HG02840 (cell line): ENCODE measurements at regions not wholly inside any gene's neighbourhood (a gene's known extent, or its start where the extent isn't known, plus 50 kb on each side); places are given as distances from the start of the nearest gene placed in this dataset.
"Not testable (repeated sequence)": the region's sequence is repeated elsewhere in the genome, so short reads cannot be mapped to it uniquely, and the experiment has no call there.

Experiments used
- ATAC-seq: cut with Tn5 transposase; IDR thresholded peaks from one replicate; pipeline ENCODE4 v1.9.1; 2021; ENCODE audit warnings: mild to moderate bottlenecking, moderate library complexity, moderate number of reproducible peaks; ENCODE audit not compliant: unreplicated experiment, low FRiP score

DNA sequence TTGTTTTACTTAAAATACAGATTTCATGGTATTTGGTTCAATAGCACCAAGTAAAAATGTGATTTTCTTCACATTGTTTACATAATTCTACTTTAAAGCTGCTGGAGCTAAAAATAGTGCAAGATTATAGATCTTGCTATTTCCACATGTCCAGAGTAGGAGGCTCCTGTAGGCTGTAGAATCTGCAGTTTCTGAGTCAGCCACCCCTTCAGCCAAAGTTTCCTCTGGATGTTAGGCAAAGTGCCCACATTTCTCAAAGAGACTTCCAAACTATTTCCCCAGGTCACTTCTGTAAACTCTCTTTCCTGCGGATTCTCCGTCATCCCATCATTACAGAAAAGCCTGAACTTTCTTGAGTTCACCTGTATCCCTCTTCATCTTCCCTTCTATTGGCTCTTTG is 342.5 kb upstream of the FSTL5 start:
- ATAC-seq, result no peak

DNA sequence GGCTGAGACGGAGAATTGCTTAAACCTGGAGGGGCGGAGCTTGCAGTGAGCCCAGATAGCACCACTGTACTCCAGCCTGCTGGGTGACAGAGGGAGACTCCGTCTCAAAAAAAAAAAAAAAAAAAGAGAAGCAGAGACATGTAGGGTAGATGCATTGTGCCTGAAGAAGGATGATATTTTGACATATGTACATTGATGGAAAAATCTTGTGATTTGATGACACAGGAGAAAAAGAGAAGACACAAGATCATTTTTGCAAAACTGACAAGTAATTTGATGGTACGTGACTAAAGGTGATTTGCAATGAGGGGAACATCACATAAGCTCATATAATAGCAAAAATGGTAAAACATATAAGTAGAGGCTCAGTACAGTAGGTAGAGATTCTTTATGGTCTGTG is 340.1 kb upstream of the FSTL5 start:
- no peak for ATAC-seq

DNA sequence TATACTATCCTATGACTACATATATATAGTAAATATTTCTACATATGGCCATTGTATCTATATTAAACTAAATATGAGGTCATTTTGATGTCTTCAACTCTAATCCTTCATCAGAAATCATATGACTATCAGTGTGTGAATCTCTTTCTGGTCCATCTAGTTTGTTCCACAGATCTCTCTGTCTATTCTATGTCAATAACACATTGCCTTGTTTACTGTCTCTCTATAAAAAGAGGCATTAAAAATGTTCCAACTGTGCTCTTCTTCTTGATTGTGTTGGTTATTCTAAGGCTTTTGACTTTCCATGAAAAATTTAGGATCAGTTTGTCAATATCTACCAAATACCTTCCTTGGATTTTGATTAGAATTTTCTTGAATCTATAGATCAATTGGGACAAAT is 338.3 kb upstream of the FSTL5 start:
- no peak for ATAC-seq

DNA sequence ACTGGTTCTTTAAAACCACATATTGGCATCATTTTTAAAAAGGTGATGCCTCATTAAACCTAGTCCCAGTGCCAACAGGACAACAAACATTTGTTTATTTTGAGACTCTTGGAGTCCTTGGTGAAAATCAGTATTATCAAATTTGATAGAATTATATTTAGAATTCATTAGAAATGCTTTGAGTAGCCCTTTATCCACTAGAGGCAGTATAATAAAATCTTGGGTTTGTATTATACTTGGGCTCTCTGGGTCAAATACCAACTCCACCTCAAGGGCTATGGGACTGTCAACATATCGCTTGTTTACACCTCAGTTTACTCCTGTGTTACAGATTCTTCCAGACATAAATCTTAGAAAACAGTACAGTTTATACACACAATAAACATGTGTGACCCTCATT is 335.7 kb upstream of the FSTL5 start:
- no peak for ATAC-seq

DNA sequence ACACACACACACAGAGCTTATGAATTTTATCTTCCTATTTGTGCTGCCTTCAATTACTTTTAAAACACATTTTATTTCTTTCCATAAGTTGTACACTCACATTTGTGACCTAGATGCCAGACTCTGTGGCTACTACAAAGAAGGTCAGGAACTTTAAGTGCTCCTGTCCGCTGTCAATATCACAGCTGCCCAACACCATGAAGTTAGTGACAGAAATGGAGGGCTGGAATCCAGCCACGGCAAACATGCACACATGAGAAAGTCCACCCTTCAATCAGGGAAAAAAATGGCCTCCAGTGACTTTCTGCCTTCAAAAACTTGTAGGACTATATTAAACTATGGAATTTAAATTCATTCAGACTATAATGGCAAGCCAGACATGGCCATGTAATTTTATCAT is 334.4 kb upstream of the FSTL5 start:
- ATAC-seq, result no peak

DNA sequence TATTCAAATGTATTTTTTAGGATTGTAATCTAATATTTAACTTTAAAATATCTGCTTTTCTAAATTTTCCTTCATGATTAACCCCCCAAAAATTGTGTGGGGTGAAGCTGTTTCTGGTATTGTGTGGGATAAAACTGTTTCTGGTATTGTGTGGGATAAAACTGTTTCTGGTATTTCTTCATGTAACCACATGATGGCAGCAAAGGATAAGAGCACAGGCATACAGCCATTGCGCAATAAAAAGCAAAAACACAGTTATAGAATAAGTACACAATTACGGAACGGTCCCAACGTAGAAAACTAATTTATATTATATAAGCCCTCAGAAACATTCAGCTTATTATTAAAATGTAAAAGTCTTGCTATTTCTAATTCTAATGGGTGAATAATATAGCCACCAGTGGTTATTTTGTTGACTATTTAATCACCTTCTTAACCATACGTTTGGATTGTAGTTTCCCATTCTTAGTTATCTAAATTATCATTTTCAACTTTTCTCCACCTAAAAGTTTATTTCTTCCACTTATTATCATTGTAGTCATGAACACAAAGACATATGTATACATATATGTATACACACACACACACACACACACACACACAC is 333.9 kb upstream of the FSTL5 start:
- peak; percentile 61 for ATAC-seq

DNA sequence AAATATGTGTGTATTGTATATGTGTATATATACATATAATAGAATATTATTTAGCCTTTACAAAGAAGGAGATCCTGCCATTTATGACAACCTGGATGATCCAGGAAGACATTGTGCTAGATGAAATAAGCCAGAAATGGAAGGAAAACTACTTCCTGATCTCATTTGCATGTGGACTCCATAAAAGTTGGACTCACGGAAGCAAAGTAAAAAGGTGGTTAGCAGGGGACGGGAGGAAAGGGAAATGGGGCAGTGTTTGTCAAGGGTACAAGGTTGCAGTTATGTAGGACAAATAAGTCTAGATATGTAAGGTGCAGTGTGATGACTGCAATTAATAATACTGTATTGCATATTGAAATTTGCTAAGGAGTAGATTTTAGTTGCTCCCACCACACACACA is 331.1 kb upstream of the FSTL5 start:
- no peak for ATAC-seq

DNA sequence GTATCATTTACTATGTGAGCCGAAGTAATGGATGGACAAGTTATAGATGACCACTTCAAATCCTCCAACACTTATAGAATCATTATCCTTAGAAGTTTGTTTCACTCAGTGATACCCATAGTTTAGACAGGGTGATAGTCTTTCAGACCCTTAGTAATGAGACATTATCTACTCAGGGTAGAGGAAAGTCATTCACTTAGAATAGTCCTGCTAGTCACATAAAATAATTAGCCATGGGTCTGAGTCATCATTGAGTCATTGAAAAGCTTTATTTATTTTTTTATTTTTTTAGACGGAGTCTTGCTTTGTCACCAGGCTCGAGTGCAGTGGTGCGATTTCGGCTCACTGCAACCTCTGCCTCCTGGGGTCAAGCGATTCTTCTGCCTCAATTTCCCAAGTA is 321.7 kb upstream of the FSTL5 start:
- ATAC-seq, result no peak

DNA sequence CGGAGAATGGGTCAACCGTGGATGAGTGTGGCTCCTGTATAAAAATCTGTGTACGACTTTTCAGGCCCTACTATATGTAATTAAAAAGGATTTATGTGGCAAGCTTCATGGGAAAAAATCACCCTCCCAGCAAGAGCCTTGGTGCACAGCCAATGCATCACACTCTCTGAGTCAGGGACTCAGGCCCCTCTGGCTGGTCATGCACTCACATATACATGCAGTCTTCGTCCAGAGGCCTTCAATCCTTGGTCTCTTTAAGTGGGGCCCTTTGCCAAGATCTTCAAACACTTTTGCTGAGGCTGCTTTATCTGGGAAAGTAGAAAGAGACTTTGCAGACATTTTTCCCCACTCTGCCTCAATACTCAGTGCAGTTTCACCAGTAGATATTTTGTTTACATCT is 311.4 kb upstream of the FSTL5 start:
- no peak for ATAC-seq

DNA sequence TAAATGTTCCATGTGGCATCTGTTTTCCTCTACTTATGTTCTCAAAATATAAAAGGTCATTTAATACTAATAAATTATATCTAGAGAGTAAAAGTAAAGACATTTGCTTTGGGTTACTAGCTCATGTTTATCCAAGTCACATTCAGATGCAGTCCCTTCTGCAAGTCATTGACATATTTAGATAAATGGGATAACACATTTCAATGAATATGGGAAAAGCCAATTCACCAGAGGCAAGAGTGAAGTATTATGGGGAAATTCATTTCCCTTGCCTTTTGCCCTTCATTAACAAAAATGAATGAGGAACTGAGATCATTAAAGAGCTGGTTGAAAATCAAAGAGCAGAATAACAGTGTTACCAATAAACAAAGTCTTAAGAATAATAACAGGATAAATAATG is 306.2 kb upstream of the FSTL5 start:
- no peak for ATAC-seq

DNA sequence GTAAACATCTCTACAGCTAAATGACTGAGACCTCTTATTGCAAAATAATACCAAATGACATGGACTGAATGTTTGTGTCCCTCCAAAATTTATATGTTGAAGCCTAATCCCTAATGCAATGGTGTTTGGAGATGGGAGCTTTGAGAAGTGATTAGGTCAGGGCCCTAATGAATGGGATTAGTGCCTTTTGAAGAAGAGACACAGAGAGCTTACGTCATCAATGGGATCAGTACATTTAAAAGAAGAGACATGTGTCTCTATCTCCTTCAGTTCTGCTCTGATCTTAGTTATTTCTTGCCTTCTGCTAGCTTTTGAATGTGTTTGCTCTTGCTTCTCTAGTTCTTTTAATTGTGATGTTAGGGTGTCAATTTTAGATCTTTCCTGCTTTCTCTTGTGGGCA is 301.6 kb upstream of the FSTL5 start:
- ATAC-seq, result not testable (repeated sequence)

DNA sequence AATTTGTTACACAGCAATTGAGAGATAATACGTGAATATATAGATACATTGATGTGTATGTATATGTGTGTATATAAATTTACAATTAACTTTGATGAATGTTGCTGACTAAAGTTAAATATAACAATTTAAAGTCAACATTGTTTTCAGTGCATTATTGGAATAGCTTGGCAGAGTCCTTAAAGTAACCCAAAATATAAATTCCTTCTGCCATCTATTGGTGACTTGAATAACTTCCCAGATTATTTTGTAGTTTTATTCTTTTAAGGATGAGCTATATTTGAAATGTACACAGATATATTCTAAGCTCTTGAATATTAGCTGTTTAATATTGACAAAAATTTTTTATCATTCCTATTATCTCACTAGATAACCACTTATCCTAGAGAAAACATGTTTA is 298.2 kb upstream of the FSTL5 start:
- no peak for ATAC-seq

DNA sequence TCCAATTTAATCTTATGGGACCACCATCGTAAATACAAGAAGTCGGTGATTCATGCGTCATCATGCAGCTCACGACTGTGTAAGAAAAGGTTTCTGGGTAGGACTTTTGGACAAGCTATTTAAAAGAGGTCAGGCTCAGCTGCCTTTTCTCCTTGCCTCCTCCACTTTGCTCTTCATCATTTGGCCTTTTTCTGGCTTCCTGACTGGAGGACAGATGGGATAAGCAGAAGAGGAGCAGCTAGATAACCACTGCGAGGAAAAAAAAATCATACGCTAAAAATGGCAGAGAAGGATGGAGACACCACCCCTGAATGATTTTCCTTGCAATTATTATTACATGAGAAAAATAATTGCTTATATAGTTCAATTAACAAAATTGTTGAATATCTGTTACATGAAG is 294.3 kb upstream of the FSTL5 start:
- no peak for ATAC-seq

DNA sequence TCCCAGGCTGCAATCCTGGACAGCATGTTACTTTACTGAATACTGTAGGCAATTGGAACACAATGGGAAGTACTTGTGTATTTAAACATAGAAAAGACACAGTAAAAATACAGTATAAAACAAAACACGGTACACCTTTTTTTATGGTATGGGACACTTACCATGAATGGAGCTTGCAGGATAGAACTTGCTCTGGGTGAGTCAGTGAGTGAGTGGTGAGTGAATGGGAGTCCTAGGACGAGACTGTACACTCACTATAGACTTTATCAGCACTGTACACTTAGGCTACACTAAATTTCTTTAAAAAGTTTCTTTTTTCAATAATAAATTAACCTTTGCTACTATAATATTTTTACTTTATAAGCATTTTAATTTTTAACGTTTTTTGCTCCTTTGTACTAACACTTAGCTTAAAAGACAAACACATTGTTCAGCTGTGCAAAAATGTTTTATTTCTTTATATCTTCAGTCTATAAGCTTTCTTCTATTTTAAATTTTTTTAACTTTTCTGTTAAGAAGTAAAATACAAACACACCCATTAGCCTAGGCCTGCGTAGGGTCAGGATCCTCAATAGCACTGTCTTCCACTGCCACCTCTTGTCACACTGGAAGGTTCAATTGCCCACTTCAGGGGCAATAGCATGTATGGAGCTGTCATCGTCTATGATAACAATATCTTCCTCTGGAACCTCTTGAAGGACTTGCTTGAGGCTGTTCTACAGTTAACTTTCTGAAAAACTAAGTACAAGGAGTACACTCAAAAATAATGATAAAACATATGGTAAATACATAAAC is 293.5 kb upstream of the FSTL5 start:
- no peak for ATAC-seq

DNA sequence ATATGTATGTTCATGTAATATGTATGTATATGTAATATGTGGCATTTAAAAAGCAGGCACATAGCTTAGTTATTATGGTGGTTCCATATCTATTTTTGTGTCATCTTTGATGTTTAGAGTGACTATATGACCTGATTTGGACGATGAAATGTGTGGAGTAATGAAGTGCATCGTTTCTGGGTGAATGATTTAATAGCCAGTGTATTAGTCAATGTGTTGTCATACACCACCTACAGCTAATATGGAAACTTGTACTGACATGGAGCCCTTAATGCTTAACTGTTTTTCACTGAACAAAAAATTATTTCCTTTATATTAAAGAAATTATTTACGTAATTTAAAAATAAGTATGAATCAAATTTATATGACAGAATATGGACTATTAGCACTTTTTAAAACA is 292.3 kb upstream of the FSTL5 start:
- no peak for ATAC-seq

DNA sequence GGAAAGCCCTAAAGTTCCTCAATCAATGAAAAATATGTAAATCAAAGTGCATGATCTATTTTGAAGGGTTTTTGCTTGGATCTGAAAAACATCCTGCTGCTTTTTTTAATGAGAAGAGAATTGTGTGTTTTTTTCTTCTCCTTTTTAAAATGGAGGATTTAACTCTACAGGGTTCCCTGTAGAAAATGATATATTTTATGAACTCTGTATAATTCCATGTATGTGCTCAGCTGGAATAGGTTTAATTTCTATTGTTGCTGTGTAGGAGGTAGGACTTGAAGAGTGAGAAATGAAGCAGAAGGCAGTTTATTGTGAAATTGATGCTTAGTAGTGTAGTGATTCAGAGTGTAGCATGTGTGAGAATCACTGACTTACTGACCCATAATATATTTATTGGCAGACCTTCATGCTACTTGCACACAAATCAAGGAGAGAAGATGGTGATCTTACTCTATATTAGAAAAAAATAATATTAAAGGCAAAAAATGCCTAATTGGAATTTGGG is 286.8 kb upstream of the FSTL5 start:
- ATAC-seq, result no peak

DNA sequence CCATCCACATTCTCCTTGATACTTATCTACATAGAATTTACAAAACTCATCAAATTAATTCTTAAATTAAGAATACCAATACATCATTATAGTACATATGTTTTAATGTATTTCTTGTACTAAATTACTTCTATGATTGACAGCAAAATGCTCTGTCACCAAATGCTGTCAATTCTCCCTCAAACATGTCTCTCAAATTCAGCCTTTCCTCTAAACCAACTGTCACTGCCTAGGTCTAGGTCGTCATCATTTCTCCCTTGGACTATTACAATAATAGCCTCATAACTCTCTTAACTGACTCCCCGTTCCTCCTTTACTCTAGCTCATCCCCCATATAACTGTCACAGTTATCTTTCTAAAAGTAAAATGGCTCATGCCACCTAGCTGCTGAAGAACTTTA is 279.7 kb upstream of the FSTL5 start:
- no peak for ATAC-seq

DNA sequence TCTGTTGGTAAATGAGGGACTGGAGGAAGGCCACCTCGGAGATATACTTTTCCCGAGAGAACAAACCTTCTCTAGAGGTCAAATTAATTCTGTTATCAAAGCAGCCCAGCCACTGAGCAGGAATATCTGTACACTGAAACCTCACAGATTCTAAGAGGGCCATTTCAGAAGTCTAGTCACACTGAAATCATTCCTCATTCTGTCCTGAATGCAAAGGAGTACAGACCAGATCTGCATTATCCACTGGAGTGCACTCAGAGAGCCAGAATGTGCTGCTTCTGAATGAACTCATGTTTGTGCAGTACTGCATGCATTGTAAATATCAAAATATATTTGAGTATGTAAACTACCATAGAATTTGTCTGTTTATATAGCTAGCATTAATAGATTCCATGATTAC is 278.3 kb upstream of the FSTL5 start:
- no peak for ATAC-seq

DNA sequence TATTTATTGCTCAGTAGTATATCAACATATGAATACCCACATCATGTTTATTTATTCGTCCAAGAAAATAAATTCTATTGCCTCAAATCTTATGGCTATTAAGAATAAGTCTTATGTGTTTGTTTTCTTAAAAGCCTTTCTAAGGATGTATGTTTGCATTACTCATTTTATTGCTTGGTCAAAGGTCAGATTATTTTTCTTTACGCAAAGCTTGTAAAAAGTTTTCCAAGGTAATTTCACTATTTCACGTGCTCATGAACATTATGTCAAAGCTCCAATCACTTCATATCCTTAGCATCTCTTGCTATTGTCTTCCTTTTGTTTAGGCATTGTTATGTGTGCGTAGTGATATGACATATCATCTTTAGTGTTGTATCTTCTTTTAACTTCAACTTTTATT is 258.5 kb upstream of the FSTL5 start:
- ATAC-seq, result no peak

DNA sequence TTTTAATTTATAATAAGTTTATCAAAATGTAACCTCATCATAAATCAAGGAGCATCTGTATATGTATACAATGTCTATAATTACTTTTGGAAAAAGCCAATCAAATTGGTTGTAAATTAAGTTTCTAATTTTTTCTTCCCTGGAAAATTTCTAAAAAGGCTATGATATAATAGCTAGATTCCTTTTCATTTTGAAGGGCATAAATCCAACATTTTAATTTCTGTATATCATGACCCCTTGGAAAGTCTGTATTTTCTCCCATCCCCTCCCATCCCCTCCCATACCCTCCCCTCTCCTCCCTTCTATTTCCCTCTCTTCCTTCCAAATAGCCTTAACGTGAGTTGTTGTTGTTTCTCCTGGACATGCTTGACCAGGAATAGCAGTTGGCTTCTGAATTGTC is 247.1 kb upstream of the FSTL5 start:
- no peak for ATAC-seq

DNA sequence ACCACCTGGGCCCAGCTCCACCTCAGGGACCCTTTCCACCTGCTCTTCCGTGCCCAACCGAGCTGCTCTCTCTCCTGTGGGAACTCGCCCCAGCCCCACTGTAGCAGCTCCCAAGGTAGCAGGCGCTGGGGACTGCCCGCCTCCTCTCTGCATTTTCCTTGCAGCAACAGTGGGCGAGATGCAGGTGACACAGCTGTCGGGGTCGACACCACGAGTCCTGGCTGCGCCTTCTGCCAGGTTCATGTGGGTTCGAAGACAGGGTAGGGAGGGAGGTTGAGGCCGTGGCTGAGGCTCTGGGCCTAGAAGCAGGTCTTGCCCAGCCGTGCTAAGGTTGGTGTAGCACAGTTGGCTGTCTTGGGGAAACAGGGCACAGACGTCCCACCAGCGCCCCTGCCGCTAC is 245.2 kb upstream of the FSTL5 start:
- no peak for ATAC-seq

DNA sequence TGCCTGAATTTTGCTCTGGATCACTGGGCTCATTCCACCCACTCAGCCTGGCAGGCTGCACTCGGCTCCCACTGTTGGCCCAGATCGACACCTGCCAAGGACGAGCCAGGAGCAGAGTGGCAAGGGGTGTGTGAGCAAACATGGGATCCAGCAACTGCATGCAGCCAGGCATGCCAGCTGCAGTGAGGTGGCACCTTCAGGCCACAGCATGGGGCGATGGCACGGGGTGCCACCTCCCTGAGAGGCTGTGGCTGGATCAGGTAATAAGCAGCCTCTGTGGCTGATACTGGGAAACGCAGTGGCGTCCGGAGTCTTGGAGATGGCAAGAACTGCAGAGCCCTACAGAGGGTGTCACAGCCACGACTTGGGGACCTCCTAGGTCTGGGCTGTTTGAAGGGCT is 244.5 kb upstream of the FSTL5 start:
- ATAC-seq, result no peak
